Mucosa of descending colon (tissue), 3 donors: ENCODE measurements at regions not wholly inside any gene's neighbourhood (a gene's known extent, or its start where the extent isn't known, plus 50 kb on each side); places are given as distances from the start of the nearest gene placed in this dataset.
"Not testable (repeated sequence)": the region's sequence is repeated elsewhere in the genome, so short reads cannot be mapped to it uniquely, and the experiment has no call there.

Source experiments
- ATAC-seq: fragments of 200-7000 bp; cut with Tn5 transposase; one replicate; pipeline ENCODE4 v1.9.1; 2020; ENCODE audit warnings: mild to moderate bottlenecking, moderate library complexity
- DNase-seq, 3 donors: peaks; one replicate each; pipeline ENCODE4 v3.0.0-alpha.2; 2020
- H3K36me3 ChIP-seq: fragments of 200-600 bp; one replicate; pipeline ENCODE4 v1.8.0; 2021; ENCODE audit warnings: low read depth, mild to moderate bottlenecking
- H3K4me1 ChIP-seq: fragments of 200-600 bp; one replicate; pipeline ENCODE4 v1.8.0; 2021; ENCODE audit warnings: low read depth, mild to moderate bottlenecking
- H3K4me3 ChIP-seq: fragments of 200-600 bp; one replicate; pipeline ENCODE4 v1.8.0; 2021; ENCODE audit warnings: mild to moderate bottlenecking
- H3K9me3 ChIP-seq: fragments of 200-600 bp; one replicate; pipeline ENCODE4 v1.8.0; 2021; ENCODE audit warnings: mild to moderate bottlenecking
- CTCF ChIP-seq: fragments of 200-600 bp; IDR thresholded peaks from one replicate; pipeline ENCODE4 v1.8.0; 2022; ENCODE audit warnings: antibody characterized with exemption, mild to moderate bottlenecking
- intact Hi-C, 2 donors: fragments of 100-400 bp; cut with DNase I in 1 of 2; cut with micrococcal nuclease in 1 of 2; formaldehyde crosslinking; loops; one replicate each; pipeline versions ENCODE4 v1.11.0 to v1.11.1; 2022; cut with DNase I, micrococcal nuclease
- donor health status: DM: no; HTN: no; CAD: no; lungs with moderate emphysema.
- donor health status: DM: no; HTN: no; CAD: no.
- donor health status: DM: no; HTN: yes; CAD: no.

- H3K9me3 ChIP-seq, result no peaks in the 10 kb centered on the region
- TF ChIP-seq CTCF, result no peak
Measured at GRCh38 chr12:22122359-22122758, 76.3 kb downstream of the CMAS start.

DNA sequence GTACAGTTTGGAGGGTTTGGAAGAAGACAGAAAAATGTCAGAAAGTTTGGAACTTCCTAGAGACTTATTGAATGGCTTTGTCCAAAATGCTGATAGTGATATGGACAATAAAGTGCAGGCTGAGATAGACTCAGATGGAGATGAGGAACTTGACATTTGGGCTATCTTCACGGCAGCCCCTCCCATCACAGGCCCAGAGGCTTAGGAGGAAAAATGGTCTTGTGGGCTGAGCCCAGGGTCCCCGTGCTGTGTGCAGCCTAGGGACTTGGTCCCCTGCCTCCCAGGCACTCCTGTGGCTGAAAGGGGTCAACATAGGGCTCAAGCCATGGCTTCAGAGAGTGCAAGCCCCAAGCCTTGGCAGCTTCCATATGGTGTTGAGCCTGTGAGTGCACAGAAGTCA is 79.0 kb downstream of the CMAS start:
- no peaks in the 10 kb centered on the region for H3K9me3 ChIP-seq
- ATAC-seq, result no peak
- no peaks in the 10 kb centered on the region for H3K36me3 ChIP-seq
- intact Hi-C loops, result no loop called here
- TF ChIP-seq CTCF, result no peak
- no peak for DNase-seq
- H3K4me3 ChIP-seq, result no peak overlapping the region
- H3K4me1 ChIP-seq, result no peaks in the 10 kb centered on the region

More at GRCh38 chr12:22122359-22122758, 76.3 kb downstream of the CMAS start:
- ATAC-seq, result no peak
- DNase-seq, result no peak
- no peaks in the 10 kb centered on the region for H3K36me3 ChIP-seq
- no peaks in the 10 kb centered on the region for H3K4me1 ChIP-seq
- no peak overlapping the region for H3K4me3 ChIP-seq
- intact Hi-C loops, result no loop called here

- H3K9me3 ChIP-seq, intact Hi-C loops, DNase-seq, H3K4me1 ChIP-seq, H3K4me3 ChIP-seq, ATAC-seq, H3K36me3 ChIP-seq: not testable (repeated sequence)
Measured at GRCh38 chr12:22126101-22126500, 80.1 kb downstream of the CMAS start.

DNA sequence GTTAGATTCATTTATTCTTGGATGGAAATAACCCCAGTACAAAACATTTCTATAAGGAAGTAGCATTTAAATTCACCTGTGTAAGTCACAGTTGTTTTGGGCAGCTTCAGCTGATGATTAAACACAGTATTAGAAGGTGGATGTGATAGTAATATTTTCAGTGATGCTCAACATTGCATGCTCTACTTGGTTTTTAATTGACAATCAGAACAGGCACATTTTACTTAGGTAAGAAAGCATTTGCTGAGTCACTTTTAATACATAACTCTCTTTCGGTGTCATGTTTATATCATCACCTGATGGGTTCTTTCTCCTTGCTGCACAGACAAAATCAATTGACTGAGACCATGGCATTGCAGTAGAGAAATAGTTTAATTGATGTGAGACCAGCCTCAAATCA is 80.7 kb downstream of the CMAS start:
- ATAC-seq (no peak), DNase-seq (no peak)
- intact Hi-C loops, result no loop called here
- TF ChIP-seq CTCF, result no peak
- H3K36me3 ChIP-seq, result no peaks in the 10 kb centered on the region
- no peaks in the 10 kb centered on the region for H3K9me3 ChIP-seq
- no peaks in the 10 kb centered on the region for H3K4me1 ChIP-seq
- H3K4me3 ChIP-seq, result no peak overlapping the region

- intact Hi-C loops, result no loop called here
- DNase-seq (no peak), ATAC-seq (no peak)
- H3K4me3 ChIP-seq, result no peak overlapping the region
- H3K36me3 ChIP-seq, result no peaks in the 10 kb centered on the region
- no peak for TF ChIP-seq CTCF
- no peaks in the 10 kb centered on the region for H3K4me1 ChIP-seq
- H3K9me3 ChIP-seq, result no peaks in the 10 kb centered on the region
Measured at GRCh38 chr12:22130671-22131070, 84.7 kb downstream of the CMAS start.

GRCh38 chr12:22136604-22137117 is 90.6 kb downstream of the CMAS start:
- H3K4me1 ChIP-seq, H3K9me3 ChIP-seq, DNase-seq, H3K36me3 ChIP-seq, H3K4me3 ChIP-seq, intact Hi-C loops, ATAC-seq: not testable (repeated sequence)
